HL-60 (cell line): ENCODE measurements at regions not wholly inside any gene's neighbourhood (a gene's known extent, or its start where the extent isn't known, plus 50 kb on each side); places are given as distances from the start of the nearest gene placed in this dataset.

Experiments used
- DNase-seq, 2 experiments: peaks; one replicate each; pipeline ENCODE4 v3.0.0-alpha.2; 2010 to 2020; ENCODE audit warnings: low read depth in 1 of 2, low spot score in 1 of 2
- H3K27ac ChIP-seq: fragments of 250-450 bp; sonication (Bioruptor Pico); replicated peaks from 2 replicates; pipeline ENCODE4 v1.5.1; 2020; ENCODE audit warnings: mild to moderate bottlenecking, moderate library complexity
- H3K27me3 ChIP-seq: fragments of 250-450 bp; sonication (Bioruptor Pico); 2 replicates; pipeline ENCODE4 v1.5.1; 2021; ENCODE audit warnings: mild to moderate bottlenecking, moderate library complexity; ENCODE audit not compliant: insufficient read depth, poor library complexity, severe bottlenecking
- H3K4me3 ChIP-seq: replicated peaks from 2 replicates; pipeline ENCODE4 v1.5.1; 2011; ENCODE audit warnings: mild to moderate bottlenecking, control low read depth, low read length; ENCODE audit not compliant: insufficient read depth
- CTCF ChIP-seq: IDR thresholded peaks from one replicate; pipeline ENCODE4 v1.5.1; 2011; ENCODE audit warnings: low read length, control low read depth, inconsistent platforms; ENCODE audit not compliant: insufficient read depth
- GABPA ChIP-seq: IDR thresholded peaks from 2 replicates; pipeline ENCODE4 v1.6.1; 2012; ENCODE audit warnings: low read depth
- POLR2AphosphoS5 ChIP-seq: IDR thresholded peaks from 2 replicates; pipeline ENCODE4 v1.6.1; 2012; ENCODE audit warnings: low read depth
- REST ChIP-seq: IDR thresholded peaks from 2 replicates; pipeline ENCODE4 v1.6.1; 2012; ENCODE audit warnings: low read depth; ENCODE audit not compliant: insufficient replicate concordance
- SPI1 ChIP-seq: IDR thresholded peaks from 2 replicates; pipeline ENCODE4 v1.6.1; 2012; ENCODE audit warnings: low read depth, mild to moderate bottlenecking, borderline replicate concordance

- Histone ChIP-seq H3K27ac (no peak overlapping the region), H3K4me3 (no peak overlapping the region), H3K27me3 (no peaks in the 10 kb centered on the region)
- no peak for DNase-seq
- TF ChIP-seq POLR2AphosphoS5 (no peak), CTCF (no peak), GABPA (no peak)
Observed at GRCh38 chr11:116413301-116414242, 359.2 kb downstream of the BUD13 start.

- H3K27ac ChIP-seq = no peak overlapping the region
- no peak overlapping the region for H3K4me3 ChIP-seq
- no peaks in the 10 kb centered on the region for H3K27me3 ChIP-seq
- TF ChIP-seq CTCF (no peak), POLR2AphosphoS5 (no peak), REST (no peak), GABPA (no peak), SPI1 (no peak)
- DNase-seq = no peak
Observed at GRCh38 chr11:116412118-116412889, 360.5 kb downstream of the BUD13 start.

- H3K27me3 ChIP-seq = peaks cover 1% of the 10 kb centered on the region
- no peak overlapping the region for H3K27ac ChIP-seq
- H3K4me3 ChIP-seq = no peak overlapping the region
- TF ChIP-seq REST (no peak), CTCF (no peak), POLR2AphosphoS5 (no peak), GABPA (no peak)
- DNase-seq = no peak
Observed at GRCh38 chr11:116409238-116409637, 363.5 kb downstream of the BUD13 start.
